Vagina (tissue), 2 donors: ENCODE measurements at regions not wholly inside any gene's neighbourhood (a gene's known extent, or its start where the extent isn't known, plus 50 kb on each side); places are given as distances from the start of the nearest gene placed in this dataset.

ENCODE experiments used
- POLR2AphosphoS5 ChIP-seq, 2 donors: sonication (generic); formaldehyde crosslinking; IDR thresholded peaks; one replicate each; pipeline ENCODE4 v1.9.0; 2017; ENCODE audit warnings: antibody characterized with exemption in 2 of 2, mild to moderate bottlenecking in 2 of 2, low read depth in 1 of 2; ENCODE audit not compliant: insufficient read depth in 1 of 2
- TF ChIP-seq, protein P1 (sequence below), 3 experiments: fragments of 450-650 bp in 2 of 3; fragments of 200-600 bp in 1 of 3; sonication (generic) in 1 of 3; IDR thresholded peaks; one replicate each; pipeline ENCODE4 v1.5.1; 2017 to 2019; ENCODE audit warnings: antibody characterized with exemption in 3 of 3, mild to moderate bottlenecking in 2 of 3, moderate library complexity in 2 of 3

DNA sequence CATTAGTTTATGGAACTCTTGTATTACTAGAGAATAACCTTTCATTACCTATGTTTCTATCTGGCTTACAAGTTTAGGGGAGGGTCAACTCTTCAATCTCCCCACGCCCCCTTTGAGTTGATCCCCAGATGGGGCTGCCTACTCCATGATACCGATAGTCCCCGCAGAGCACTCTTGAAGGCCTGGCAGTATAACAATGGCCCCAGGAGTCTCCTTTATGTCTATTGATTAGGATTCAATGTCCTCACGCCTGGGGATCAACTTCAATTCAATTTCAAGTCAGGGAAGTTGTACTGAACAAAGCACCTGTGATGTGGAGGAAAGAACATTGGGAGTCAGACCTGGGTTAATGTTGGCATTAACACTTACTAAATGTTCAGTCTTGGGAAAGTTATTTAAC, 520.2 kb downstream of the METTL15 start:
- TF ChIP-seq, protein P1, sequence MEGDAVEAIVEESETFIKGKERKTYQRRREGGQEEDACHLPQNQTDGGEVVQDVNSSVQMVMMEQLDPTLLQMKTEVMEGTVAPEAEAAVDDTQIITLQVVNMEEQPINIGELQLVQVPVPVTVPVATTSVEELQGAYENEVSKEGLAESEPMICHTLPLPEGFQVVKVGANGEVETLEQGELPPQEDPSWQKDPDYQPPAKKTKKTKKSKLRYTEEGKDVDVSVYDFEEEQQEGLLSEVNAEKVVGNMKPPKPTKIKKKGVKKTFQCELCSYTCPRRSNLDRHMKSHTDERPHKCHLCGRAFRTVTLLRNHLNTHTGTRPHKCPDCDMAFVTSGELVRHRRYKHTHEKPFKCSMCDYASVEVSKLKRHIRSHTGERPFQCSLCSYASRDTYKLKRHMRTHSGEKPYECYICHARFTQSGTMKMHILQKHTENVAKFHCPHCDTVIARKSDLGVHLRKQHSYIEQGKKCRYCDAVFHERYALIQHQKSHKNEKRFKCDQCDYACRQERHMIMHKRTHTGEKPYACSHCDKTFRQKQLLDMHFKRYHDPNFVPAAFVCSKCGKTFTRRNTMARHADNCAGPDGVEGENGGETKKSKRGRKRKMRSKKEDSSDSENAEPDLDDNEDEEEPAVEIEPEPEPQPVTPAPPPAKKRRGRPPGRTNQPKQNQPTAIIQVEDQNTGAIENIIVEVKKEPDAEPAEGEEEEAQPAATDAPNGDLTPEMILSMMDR (IDR thresholded peaks at IDR 0.05): no peak
- TF ChIP-seq POLR2AphosphoS5 (IDR thresholded peaks at IDR 0.05; ENCODE audit: insufficient read depth in 1 of 2, low read depth in 1 of 2): no peak
